ENCODE measurements at regions not wholly inside any gene's neighbourhood (a gene's known extent, or its start where the extent isn't known, plus 50 kb on each side); places are given as distances from the start of the nearest gene placed in this dataset.

DNA sequence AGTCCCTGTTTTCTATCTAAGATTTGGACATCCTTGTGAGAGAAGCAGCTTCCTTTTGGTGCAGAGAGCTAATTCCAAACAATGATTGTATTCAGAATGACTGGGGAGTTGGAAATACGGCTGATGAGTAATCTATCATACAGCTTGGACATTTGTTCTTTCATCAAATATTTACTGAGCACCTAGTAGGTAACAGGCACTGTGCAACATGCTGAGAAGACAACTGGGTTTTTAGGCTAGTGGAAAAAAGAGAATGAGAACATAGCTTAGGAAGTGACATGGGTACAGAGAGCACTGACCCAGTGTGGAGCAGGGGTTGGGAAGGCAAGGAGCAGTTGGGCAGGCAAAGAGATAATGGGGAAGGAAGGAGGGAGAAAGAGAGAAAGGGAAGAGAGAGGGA is 87.5 kb downstream of the TBX19 start:
- no peak for TF ChIP-seq SIRT6 (IDR thresholded peaks at IDR 0.05; ENCODE audit: low read length)
- TF ChIP-seq, protein P1, sequence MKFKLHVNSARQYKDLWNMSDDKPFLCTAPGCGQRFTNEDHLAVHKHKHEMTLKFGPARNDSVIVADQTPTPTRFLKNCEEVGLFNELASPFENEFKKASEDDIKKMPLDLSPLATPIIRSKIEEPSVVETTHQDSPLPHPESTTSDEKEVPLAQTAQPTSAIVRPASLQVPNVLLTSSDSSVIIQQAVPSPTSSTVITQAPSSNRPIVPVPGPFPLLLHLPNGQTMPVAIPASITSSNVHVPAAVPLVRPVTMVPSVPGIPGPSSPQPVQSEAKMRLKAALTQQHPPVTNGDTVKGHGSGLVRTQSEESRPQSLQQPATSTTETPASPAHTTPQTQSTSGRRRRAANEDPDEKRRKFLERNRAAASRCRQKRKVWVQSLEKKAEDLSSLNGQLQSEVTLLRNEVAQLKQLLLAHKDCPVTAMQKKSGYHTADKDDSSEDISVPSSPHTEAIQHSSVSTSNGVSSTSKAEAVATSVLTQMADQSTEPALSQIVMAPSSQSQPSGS (IDR thresholded peaks at IDR 0.05; ENCODE audit: low read length) = no peak
- no peak for TF ChIP-seq NRF1 (IDR thresholded peaks at IDR 0.05; ENCODE audit: low read depth, low read length)
- TF ChIP-seq RAD21 (IDR thresholded peaks at IDR 0.05 in 1 of 2, conservative IDR thresholded peaks at IDR 0.05 in 1 of 2; ENCODE audit: low read depth in 2 of 2, low read length in 2 of 2) = no peak
- TF ChIP-seq HDAC6 (IDR thresholded peaks at IDR 0.05; ENCODE audit: low read depth, low read length) = no peak
- TF ChIP-seq, protein P2, sequence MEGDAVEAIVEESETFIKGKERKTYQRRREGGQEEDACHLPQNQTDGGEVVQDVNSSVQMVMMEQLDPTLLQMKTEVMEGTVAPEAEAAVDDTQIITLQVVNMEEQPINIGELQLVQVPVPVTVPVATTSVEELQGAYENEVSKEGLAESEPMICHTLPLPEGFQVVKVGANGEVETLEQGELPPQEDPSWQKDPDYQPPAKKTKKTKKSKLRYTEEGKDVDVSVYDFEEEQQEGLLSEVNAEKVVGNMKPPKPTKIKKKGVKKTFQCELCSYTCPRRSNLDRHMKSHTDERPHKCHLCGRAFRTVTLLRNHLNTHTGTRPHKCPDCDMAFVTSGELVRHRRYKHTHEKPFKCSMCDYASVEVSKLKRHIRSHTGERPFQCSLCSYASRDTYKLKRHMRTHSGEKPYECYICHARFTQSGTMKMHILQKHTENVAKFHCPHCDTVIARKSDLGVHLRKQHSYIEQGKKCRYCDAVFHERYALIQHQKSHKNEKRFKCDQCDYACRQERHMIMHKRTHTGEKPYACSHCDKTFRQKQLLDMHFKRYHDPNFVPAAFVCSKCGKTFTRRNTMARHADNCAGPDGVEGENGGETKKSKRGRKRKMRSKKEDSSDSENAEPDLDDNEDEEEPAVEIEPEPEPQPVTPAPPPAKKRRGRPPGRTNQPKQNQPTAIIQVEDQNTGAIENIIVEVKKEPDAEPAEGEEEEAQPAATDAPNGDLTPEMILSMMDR (IDR thresholded peaks at IDR 0.05; ENCODE audit: control extremely low read depth in 1 of 3, insufficient read depth in 1 of 3, low read depth in 1 of 3, low read length in 3 of 3) = no peak
- no peak for TF ChIP-seq TEAD4 (IDR thresholded peaks at IDR 0.05; ENCODE audit: low read depth, low read length)
- TF ChIP-seq TCF12 (IDR thresholded peaks at IDR 0.05; ENCODE audit: low read depth, low read length) = no peak
- no peak for TF ChIP-seq BRCA1 (IDR thresholded peaks at IDR 0.05; ENCODE audit: low read depth, low read length)
- no peak for TF ChIP-seq CHD2 (IDR thresholded peaks at IDR 0.05; ENCODE audit: low read length)
- no peak for TF ChIP-seq BACH1 (IDR thresholded peaks at IDR 0.05; ENCODE audit: low read length)
- TF ChIP-seq CEBPB (IDR thresholded peaks at IDR 0.05; ENCODE audit: low read depth, low read length) = no peak
- no peak for TF ChIP-seq RFX5 (IDR thresholded peaks at IDR 0.05; ENCODE audit: borderline replicate concordance, low read depth, low read length)

Measured in H1 (cell line).